ENCODE measurements at regions not wholly inside any gene's neighbourhood (a gene's known extent, or its start where the extent isn't known, plus 50 kb on each side); places are given as distances from the start of the nearest gene placed in this dataset.

DNA sequence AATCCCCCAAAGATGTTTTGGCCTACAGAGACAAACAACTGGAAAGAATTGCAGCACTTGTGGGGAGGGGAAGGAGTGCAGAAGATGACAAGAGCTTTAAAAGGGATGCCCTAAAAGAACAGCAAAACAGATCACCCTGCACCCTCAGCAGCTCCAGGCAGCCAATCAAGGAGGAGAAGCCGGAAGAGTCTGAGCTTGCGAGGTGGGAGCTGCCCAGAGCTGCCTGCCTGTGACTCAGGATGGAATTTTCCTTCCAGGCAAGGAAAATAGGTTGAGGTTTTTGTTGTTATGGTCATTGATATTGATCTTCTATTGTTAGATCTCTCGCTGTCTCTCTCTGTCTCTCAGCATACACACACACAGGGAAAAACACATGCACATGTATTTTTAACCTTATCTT is 70.3 kb upstream of the MAP1B start:
- DNase-seq = no peak
- intact Hi-C loops (cut with DNase I; ENCODE audit: low total_unique reads) = no loop called here
- Histone ChIP-seq H3K36me3 (no peaks in the 10 kb centered on the region), H3K4me1 (no peaks in the 10 kb centered on the region), H3K27ac (no peak overlapping the region), H3K9me3 (no peaks in the 10 kb centered on the region), H3K4me3 (no peak overlapping the region), H3K27me3 (no peaks in the 10 kb centered on the region)
- TF ChIP-seq CTCF (IDR thresholded peaks at IDR 0.05) = no peak

DNA sequence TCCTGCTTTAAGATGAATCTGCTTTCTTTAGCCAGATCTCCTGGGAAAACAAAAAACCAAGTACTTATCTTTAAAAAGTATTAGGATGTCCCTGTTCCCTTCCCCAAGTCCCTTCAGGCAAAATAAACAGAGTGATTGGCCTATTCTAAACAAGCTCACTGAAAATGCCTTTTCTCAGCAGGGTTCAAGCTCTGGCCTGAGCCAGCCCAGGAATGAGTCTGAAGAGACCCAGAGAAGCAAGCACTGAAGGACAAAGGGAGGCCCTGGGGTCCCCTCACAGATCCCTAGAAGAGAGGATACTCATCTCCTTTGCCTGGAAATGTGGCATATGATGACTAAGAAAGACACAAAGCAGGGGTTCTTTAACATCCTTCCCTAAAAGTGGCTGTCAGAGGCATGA is 66.8 kb upstream of the MAP1B start:
- Histone ChIP-seq H3K4me1 (no peaks in the 10 kb centered on the region), H3K36me3 (no peaks in the 10 kb centered on the region), H3K27me3 (no peaks in the 10 kb centered on the region), H3K4me3 (no peak overlapping the region), H3K27ac (no peak overlapping the region), H3K9me3 (no peaks in the 10 kb centered on the region)
- TF ChIP-seq CTCF (IDR thresholded peaks at IDR 0.05) = no peak
- DNase-seq = no peak
- intact Hi-C loops (cut with DNase I; ENCODE audit: low total_unique reads) = no loop called here

DNA sequence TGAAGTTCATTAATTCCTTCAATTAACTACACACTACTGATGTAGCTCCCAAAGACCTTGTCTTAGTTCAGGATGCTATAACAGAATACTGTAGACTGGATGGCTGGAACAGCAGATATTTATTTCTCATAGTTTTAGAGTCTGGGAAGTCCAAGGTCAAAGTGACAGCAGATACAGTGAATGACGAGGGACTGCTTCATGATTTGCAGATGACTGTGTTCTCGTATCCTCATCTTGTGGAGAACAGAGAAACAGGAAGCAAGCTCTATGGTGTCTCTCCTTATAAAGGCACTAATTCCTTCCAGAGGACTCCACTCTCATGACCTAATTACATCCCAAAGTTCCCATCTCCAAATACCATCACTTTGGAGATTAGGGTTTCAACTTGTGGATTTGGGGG is 65.6 kb upstream of the MAP1B start:
- Histone ChIP-seq H3K27me3 (no peaks in the 10 kb centered on the region), H3K36me3 (no peaks in the 10 kb centered on the region), H3K4me3 (no peak overlapping the region), H3K27ac (no peak overlapping the region), H3K4me1 (no peaks in the 10 kb centered on the region), H3K9me3 (no peaks in the 10 kb centered on the region)
- DNase-seq = no peak
- intact Hi-C loops (cut with DNase I; ENCODE audit: low total_unique reads) = no loop called here
- TF ChIP-seq CTCF (IDR thresholded peaks at IDR 0.05) = no peak

DNA sequence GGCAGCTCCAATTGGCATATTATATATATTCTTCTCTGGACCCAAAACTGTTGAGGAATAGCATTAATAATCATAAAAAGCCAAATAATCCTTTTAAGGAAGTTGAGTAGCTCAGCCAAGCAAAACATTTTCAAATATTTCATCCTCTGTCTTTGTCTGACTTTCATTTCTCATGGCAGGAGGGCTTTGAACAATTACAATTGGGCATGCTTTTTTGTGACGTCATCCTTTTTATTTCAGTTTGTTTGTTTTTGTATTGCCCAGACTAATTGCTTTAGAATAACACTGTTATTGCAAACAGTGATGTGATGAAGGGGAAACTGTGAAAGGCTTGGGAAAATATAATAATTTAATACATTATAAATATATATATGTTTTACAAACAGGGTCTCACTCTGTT is 65.2 kb upstream of the MAP1B start:
- intact Hi-C loops (cut with DNase I; ENCODE audit: low total_unique reads) = no loop called here
- no peaks in the 10 kb centered on the region for H3K27me3 ChIP-seq
- H3K36me3 ChIP-seq = no peaks in the 10 kb centered on the region
- no peak for TF ChIP-seq CTCF (IDR thresholded peaks at IDR 0.05)
- no peaks in the 10 kb centered on the region for H3K4me1 ChIP-seq
- DNase-seq = no peak
- no peak overlapping the region for H3K4me3 ChIP-seq
- no peak overlapping the region for H3K27ac ChIP-seq
- H3K9me3 ChIP-seq = no peaks in the 10 kb centered on the region

DNA sequence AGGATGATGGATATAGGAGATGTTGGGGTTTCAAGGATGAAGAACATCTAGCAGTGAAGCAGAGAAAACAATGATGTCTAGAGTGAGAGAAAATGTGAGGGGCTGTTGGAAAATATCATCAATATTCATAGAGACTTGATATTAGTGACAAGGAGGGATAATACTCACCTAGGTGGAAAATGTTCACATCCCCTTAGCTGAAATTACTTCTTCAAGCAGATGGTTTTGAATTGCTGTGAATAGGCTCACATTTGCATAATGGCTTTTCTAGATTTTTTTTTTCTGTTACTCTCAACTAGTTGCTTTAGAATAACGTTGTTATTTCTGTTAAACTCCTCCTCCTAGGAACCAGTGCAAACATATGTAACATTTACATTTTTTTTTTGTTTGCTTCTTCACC is 61.6 kb upstream of the MAP1B start:
- H3K4me1 ChIP-seq = no peaks in the 10 kb centered on the region
- no peak overlapping the region for H3K27ac ChIP-seq
- TF ChIP-seq CTCF (IDR thresholded peaks at IDR 0.05) = no peak
- H3K36me3 ChIP-seq = no peaks in the 10 kb centered on the region
- H3K27me3 ChIP-seq = no peaks in the 10 kb centered on the region
- no peak for DNase-seq
- H3K4me3 ChIP-seq = no peak overlapping the region
- H3K9me3 ChIP-seq = no peaks in the 10 kb centered on the region
- intact Hi-C loops (cut with DNase I; ENCODE audit: low total_unique reads) = no loop called here

- DNase-seq = no peak
- H3K27ac ChIP-seq = no peak overlapping the region
- no peak for TF ChIP-seq CTCF (IDR thresholded peaks at IDR 0.05)
- no peaks in the 10 kb centered on the region for H3K9me3 ChIP-seq
- no peak overlapping the region for H3K4me3 ChIP-seq
- intact Hi-C loops (cut with DNase I; ENCODE audit: low total_unique reads) = no loop called here
- H3K36me3 ChIP-seq = no peaks in the 10 kb centered on the region
- no peaks in the 10 kb centered on the region for H3K4me1 ChIP-seq
- H3K27me3 ChIP-seq = no peaks in the 10 kb centered on the region
Observed at GRCh38 chr5:72046106-72046505, 61.2 kb upstream of the MAP1B start.
